OCI-LY1 (cell line): ENCODE measurements at regions not wholly inside any gene's neighbourhood (a gene's known extent, or its start where the extent isn't known, plus 50 kb on each side); places are given as distances from the start of the nearest gene placed in this dataset.

Experiments used
- EZH2 ChIP-seq: fragments of 200-600 bp; sonication (generic), shearing (Covaris generic); IDR thresholded peaks from 2 replicates; pipeline ENCODE4 v1.8.0; 2017; ENCODE audit warnings: borderline replicate concordance, mixed run types, mild to moderate bottlenecking, antibody characterized with exemption, low read length, moderate library complexity, mixed read lengths
- TF ChIP-seq, protein P1 (sequence below): fragments of 200-600 bp; sonication (generic), shearing (Covaris generic); IDR thresholded peaks from 2 replicates; pipeline ENCODE4 v1.5.1; 2017; ENCODE audit warnings: mild to moderate bottlenecking, antibody characterized with exemption, low read length, moderate library complexity, mixed read lengths

DNA sequence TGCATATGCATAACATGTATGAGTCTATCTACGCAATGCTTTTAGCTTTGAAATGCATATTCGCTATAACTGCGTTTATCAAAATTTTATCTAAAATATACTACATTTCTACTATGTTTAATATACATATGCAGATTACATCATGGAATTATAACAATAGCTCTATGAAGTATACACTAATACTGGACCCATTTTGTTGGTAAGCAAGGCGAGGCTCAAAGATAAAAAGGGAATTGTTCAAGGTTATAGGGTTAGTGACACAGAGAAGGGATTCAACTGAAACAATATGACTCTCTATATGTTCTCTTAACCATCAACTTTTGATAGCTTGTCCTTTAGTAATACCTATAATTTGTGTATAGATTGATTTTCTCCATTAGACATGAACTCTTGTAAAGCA lies 60.9 kb upstream of the SMIM36 start:
- TF ChIP-seq, protein P1, sequence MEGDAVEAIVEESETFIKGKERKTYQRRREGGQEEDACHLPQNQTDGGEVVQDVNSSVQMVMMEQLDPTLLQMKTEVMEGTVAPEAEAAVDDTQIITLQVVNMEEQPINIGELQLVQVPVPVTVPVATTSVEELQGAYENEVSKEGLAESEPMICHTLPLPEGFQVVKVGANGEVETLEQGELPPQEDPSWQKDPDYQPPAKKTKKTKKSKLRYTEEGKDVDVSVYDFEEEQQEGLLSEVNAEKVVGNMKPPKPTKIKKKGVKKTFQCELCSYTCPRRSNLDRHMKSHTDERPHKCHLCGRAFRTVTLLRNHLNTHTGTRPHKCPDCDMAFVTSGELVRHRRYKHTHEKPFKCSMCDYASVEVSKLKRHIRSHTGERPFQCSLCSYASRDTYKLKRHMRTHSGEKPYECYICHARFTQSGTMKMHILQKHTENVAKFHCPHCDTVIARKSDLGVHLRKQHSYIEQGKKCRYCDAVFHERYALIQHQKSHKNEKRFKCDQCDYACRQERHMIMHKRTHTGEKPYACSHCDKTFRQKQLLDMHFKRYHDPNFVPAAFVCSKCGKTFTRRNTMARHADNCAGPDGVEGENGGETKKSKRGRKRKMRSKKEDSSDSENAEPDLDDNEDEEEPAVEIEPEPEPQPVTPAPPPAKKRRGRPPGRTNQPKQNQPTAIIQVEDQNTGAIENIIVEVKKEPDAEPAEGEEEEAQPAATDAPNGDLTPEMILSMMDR: no peak
- TF ChIP-seq EZH2: no peak
